ENCODE measurements at regions not wholly inside any gene's neighbourhood (a gene's known extent, or its start where the extent isn't known, plus 50 kb on each side); places are given as distances from the start of the nearest gene placed in this dataset.
"Not testable (repeated sequence)": the region's sequence is repeated elsewhere in the genome, so short reads cannot be mapped to it uniquely, and the experiment has no call there.

GRCh38 chr22:22296047-22296446 lies 51.5 kb downstream of the VPREB1 start:
- DNase-seq (ENCODE audit: low spot score): not testable (repeated sequence)

DNA sequence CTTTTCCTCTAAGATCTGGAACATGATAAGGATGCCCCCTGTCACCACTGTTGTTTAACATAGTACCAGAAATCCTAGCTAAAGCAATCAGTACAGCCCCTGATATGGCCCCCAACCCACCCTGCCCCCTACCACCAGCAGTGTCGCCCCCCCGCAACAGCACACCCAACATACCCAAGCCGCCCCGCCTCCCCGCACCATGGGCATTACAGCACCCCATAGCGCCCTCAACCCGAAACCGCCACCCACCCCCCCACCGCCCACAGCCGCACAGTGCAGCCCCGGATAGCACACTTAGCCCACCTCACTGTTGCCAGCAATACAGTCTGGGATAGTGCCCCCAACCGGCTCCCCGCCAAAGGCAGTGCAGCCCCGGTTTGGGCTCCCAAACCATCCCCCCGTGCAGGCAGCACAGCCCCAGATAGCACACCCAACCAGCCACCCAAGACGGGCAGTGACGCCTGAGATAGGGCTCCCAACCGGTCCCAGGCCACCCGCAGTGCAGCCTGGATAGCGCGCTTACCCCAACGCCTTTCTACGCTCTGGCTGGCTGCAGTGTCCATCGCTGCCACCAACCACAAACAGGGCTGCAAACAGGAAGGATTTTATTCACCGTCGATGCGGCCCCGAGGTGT lies 52.7 kb downstream of the VPREB1 start:
- not testable (repeated sequence) for DNase-seq (ENCODE audit: low spot score)

DNA sequence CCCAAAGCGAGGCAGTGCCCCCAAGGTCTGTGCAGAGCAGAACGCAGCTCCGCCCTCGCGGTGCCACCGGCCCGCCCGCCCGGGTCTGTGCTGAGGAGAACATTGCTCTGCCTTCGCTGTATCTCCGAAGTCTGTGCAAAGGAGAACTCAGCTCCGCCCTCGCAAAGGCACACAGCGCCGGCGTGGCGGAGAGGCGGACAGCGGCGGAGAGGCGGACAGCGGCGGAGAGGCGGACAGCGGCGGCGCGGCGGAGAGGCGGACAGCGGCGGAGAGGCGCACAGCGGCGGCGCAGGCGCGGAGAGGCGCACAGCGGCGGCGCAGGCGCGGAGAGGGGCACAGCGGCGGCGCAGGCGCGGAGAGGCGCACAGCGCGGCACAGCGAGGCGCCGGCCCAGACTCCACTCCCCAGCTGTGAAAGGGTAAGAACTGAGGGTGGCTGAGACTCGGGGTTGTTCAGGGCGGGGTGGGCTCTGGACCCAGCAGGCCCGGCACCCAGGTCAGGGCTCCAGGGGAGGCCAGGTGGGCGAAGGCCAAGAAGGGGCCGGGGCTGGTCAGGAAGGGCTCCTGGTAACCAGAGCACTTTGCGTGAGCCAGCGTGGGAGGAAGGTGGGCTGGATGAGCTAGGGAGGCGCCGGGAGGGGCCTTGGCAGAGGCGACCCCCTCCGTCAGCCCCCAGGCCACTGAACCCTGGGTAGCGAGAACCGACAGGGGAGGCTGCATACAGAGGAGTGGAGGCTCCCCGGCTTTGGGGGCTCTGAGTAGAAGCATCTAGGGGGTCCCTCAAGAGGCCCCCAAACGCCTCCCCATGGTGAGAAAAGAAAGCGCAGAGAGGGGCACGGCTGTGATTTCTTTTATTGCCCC lies 53.4 kb downstream of the VPREB1 start:
- DNase-seq (ENCODE audit: low spot score): peak; percentile 80

- not testable (repeated sequence) for DNase-seq (ENCODE audit: low spot score)
These were observed 54.0 kb downstream of the VPREB1 start for GRCh38 chr22:22298654-22299009.

- not testable (repeated sequence) for DNase-seq (ENCODE audit: low spot score)
These were observed 55.9 kb downstream of the VPREB1 start for GRCh38 chr22:22300511-22300910.

GRCh38 chr22:22300946-22301345 lies 56.4 kb downstream of the VPREB1 start:
- DNase-seq (ENCODE audit: low spot score): not testable (repeated sequence)

DNA sequence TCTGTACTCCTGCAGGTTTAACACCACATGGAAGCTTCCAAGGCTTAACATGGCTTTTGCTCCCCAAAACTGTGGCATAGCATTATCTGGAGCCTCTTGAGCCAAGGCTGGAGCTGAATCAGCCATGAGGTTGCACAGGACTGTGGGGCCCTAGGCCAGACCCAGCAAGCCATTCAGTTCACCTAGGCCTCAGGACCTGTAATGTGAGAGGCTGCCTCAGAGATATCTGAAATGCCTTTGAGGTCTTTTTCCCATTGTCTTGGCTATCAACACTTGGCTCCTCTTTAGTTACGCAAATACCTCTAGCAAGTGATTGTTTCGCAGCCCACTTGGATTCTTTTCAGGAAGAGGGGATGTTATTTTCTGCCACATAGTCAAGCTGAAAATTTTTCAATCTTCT lies 72.0 kb downstream of the VPREB1 start:
- DNase-seq (ENCODE audit: low spot score): no peak

DNA sequence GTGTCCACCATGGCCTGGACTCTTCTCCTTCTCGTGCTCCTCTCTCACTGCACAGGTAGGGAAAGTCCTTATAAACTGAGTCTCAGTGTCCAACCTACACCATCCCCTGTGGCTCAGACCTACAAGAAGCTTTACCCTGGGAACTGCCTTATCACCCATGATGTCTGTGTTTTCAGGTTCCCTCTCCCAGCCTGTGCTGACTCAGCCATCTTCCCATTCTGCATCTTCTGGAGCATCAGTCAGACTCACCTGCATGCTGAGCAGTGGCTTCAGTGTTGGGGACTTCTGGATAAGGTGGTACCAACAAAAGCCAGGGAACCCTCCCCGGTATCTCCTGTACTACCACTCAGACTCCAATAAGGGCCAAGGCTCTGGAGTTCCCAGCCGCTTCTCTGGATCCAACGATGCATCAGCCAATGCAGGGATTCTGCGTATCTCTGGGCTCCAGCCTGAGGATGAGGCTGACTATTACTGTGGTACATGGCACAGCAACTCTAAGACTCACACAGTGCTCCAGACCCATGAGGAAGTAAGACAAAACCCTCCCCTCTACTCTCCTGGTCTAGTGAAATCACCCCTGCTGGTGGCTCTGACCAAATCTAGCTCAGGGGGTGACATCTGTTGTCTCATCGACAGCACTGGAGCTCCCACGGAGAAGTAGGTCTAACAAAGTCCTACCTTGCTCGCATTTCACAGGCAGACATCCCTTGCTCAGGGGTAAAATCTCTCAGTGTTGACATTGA lies 74.3 kb downstream of the VPREB1 start:
- DNase-seq (ENCODE audit: low spot score): no peak

DNA sequence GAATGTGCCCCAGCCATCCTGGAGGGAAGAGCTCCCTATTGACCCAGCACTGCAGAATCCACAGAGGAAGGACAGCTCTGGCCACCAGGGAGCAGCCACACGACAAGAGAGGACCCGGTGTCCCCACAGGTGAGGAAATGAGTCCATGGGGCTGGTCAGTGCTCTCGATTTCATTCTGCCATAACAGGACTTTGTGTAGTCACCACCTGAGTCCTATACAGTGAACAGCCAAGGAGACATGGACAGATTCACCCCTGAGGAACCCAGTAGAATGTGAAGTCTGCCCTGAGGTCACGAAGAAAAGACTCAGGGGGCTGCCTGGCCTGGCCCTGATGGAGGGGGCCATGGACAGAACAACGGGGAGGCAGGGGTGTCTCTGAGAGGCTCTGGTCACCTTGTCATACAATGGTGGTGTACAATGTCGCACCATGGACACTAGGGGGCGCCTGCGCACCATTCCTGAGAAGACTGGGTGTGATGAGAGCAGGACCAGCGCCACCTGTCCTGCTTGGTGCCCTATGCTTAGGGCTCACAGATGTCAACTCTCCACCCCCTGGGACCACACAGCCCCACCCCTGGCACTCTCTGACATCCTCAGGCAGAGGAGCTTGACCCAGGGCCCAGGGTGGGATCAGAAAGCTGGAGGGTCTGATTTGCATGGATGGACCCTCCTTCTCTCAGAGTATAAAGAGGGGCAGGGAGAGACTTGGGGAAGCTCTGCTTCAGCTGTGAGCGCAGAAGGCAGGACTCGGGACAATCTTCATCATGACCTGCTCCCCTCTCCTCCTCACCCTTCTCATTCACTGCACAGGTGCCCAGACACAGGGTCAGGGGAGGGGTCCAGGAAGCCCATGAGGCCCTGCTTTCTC lies 77.4 kb downstream of the VPREB1 start:
- peak; percentile 83 for DNase-seq (ENCODE audit: low spot score)

DNA sequence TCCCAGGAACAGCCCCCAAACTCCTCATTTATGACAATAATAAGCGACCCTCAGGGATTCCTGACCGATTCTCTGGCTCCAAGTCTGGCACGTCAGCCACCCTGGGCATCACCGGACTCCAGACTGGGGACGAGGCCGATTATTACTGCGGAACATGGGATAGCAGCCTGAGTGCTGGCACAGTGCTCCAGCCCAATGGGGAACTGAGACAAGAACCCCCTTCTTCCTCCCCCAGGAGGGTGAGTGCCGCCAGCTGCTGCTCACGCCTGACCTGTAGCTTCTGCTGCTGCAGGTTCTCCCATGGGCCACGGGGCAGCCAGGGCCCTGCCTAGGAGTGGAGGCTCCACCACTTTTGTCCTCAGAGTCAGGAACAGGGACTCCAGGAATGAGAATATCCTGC lies 78.2 kb downstream of the VPREB1 start:
- no peak for DNase-seq (ENCODE audit: low spot score)

DNA sequence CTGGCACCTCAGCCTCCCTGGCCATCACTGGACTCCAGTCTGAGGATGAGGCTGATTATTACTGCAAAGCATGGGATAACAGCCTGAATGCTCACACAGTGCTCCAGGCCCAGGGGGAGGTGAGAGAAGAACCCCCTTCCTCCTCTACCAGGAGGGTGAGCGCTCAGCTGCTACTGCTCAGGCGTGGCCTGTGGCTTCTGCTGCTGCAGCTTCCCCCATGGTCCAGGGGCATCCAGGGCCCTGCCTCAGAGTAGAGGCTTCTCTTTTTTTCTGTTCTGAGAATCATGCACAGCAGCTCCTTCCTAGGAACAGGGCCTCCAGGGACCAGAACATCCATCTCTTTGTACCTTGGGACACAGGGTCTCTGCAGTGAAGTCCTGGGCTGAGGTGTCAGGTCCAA lies 83.1 kb downstream of the VPREB1 start:
- no peak for DNase-seq (ENCODE audit: low spot score)

DNA sequence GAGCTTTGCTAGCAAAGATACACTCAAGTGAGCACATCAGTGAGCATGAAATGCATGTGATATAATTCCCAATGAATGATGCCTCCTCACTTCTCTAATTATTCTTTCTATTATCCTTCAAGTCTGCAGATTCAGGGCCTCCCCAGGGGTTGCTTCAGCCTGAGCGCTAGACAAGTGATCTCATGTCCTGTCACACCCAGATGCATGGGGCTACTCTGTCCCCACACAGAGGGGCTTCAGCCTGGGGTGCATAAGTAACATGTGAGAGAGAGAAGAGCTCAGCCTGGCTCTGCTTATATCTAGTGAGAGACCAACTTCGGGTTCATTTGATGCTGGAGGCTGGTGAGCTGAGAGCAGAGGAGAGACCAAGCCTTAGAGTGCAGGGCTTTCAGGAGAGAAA lies 85.2 kb downstream of the VPREB1 start:
- no peak for DNase-seq (ENCODE audit: low spot score)

DNA sequence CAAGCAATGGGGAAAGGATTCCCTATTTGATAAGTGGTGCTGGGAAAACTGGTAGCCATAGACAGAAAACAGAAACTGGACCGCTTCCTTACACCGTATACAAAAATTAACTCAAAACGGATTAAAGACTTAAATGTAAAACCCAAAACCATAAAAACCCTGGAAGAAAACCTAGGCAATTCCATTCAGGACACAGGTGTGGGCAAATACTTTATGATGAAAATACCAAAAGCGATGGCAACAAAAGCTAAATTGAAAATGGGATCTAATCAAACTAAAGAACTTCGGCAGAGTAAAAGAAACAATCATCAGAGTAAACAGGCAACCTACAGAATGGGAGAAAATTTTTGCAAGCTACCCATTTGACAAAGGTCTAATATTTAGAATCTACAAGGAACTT lies 91.1 kb downstream of the VPREB1 start:
- not testable (repeated sequence) for DNase-seq (ENCODE audit: low spot score)

GRCh38 chr22:22336333-22336732 lies 91.7 kb downstream of the VPREB1 start:
- not testable (repeated sequence) for DNase-seq (ENCODE audit: low spot score)

DNA sequence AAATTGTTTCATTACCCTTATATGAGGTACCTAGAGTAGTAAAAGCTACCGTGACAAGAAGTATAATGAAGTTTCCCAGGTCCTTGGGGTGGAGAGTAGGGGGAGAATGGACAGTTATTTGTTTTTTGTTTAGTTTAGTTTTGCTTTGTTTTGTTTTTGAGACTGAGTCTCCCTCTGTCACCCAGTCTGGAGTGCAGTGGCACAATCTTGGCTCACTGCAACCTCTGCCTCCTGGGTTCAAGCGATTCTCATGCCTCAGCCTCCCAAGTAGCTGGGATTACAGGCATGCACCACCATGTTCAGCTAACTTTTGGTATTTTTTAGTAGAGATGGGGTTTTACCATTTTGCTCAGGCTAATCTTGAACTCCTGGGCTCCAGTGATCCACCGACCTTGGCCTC lies 94.2 kb downstream of the VPREB1 start:
- not testable (repeated sequence) for DNase-seq (ENCODE audit: low spot score)

DNA sequence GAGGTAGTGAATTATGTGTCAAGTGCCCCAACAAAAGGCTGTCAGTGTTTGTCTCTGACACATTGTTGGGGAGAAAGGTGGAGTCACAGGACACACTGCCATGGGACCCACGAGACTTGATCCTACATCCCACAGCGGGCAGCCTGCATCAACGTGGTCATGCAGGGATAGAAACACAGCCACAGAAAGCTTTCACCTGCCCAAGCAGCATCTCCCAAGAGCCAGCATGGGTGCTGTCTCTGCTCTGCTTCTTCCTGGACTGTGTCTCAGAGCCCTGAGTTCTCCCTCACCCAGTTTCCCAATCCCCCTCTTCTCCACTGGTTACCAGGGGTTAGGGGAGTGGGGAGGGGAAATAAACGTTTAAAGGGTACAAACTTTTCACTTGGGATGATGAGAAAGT lies 97.2 kb downstream of the VPREB1 start:
- DNase-seq (ENCODE audit: low spot score): no peak

DNA sequence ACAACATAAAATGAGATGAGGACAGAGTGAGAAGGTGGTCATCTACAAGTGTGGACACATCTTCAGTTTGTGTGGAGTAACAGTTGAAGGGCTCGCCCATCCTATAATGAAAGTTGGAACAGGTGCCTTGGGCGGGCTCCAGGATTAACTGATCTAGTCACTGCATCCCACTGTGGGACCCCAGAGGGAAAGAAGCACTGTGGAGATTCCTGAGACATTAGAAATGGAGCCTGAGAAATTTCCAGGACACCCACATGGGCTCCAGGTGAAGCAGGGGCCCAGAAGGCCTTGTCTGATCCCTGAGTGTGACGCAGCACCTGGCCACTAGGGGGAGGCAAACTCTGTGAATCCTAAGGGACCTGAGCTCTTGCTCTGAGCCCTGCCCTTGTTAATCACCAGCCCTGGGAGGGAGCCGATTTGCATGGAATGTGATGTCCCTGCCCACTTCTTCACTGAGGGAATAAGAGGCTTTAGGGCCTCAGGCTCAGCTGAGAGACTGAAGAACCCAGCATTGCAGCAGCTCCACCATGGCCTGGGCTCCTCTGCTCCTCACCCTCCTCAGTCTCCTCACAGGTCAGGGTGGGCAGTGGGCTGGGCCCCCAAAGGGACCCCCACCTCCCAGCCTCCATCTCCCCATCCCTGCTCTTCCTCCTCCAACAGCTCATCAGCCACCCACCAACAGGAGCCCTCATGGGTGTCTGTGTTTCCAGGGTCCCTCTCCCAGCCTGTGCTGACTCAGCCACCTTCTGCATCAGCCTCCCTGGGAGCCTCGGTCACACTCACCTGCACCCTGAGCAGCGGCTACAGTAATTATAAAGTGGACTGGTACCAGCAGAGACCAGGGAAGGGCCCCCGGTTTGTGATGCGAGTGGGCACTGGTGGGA lies 98.4 kb downstream of the VPREB1 start:
- peak; percentile 58 for DNase-seq (ENCODE audit: low spot score)

- DNase-seq (ENCODE audit: low spot score): no peak
These were observed 99.2 kb downstream of the VPREB1 start for GRCh38 chr22:22343581-22344296.

DNA sequence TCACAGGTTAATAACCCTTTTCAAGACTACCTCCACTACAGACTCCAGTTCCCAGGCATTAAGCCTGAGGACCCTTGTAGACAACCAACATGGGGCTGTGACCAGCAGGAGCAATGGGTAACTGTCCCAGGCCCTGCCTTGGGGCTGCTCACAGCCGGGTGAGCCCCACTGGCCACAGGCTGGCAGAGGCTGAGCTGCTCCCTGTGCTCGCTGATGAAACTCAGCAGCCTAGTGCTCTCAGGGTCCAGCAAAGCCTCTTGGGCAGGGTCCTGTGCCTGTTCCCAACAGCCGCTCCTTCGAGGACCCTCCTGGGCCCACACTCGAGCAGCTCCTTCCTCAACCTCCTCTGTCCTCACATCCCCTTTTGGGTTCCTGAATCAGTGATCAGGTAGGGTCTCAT lies 99.8 kb downstream of the VPREB1 start:
- DNase-seq (ENCODE audit: low spot score): no peak

DNA sequence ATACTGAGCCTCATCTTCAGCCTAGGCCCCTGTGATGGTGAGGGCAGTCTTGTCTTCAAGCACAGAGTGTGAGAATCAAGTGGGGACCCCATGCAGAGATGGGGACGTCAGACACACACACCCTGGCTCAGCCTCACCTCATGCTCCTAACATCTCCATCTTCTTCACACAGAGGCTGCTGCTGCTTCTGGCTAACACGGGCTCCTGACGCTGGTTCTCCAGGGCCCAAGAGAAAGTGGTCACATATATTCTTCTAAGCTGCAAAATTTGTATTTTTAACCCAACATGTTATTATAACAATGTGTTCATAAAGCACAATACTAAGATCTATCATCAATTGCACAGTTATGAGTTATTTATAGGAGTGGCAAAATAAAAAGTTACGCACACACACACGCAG lies 101.2 kb downstream of the VPREB1 start:
- DNase-seq (ENCODE audit: low spot score): no peak

Data from hematopoietic multipotent progenitor cell treated with erythropoietin and hydrocortisone succinate and interleukin-3 and kit ligand, for 17 days (in vitro differentiated cells).